T1000 (cell line): ENCODE measurements at regions not wholly inside any gene's neighbourhood (a gene's known extent, or its start where the extent isn't known, plus 50 kb on each side); places are given as distances from the start of the nearest gene placed in this dataset.
A peak's percentile ranks its signal among the peaks of the same experiment; 100 is the strongest.

Source experiments
- DNase-seq: peaks from one replicate; lab custom pipeline; 2025; ENCODE audit warnings: mixed read lengths; lab: John Stamatoyannopoulos, UW

DNA sequence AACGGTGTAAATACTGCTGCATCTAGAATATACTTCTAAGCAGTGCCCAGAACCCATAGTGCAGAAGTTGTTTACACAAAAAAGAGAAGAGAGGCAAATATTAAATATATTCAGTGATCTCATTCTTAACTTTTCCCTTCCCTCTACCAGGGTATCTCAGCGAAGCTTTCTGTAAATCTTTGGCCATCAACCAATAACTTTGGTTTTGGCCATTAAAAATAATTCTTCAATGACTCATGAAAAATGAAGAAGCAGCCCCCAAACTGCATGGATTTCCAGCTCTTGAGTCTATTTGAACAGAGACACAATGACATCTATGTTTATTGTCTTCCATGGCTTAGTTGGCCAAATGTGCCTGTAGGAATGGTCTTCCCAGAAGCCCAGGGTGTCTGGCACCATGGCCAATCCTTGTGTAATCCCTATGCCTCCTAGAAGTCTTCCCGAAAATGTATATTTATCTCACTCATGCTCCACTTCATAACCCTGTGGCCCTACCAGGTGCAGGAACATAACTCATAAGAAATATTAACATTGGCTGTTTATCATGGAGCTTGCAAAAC, 646.6 kb downstream of the TOX3 start:
- DNase-seq = no peak

DNA sequence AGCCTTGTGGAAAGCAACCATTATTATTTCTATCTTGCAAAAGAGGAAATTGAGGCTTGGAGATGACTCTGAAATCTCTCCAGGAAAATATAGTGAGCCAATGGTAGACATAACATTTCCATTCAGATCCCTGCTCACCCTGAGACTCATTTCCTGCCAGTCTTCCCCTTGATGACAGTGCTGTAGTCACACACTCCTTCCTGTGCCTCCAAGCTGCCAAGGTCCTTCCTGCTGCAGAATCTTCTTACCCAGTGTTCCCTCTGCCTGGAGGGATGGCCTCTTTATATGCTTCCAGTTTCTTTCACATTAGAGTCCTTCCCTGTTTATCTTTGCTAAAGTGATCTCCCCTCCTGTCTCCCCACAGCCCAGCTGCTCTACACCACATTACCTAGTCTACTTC, 648.1 kb downstream of the TOX3 start:
- DNase-seq = no peak

- no peak for DNase-seq
These were observed 650.9 kb downstream of the TOX3 start for GRCh38 chr16:51896013-51896412.

DNA sequence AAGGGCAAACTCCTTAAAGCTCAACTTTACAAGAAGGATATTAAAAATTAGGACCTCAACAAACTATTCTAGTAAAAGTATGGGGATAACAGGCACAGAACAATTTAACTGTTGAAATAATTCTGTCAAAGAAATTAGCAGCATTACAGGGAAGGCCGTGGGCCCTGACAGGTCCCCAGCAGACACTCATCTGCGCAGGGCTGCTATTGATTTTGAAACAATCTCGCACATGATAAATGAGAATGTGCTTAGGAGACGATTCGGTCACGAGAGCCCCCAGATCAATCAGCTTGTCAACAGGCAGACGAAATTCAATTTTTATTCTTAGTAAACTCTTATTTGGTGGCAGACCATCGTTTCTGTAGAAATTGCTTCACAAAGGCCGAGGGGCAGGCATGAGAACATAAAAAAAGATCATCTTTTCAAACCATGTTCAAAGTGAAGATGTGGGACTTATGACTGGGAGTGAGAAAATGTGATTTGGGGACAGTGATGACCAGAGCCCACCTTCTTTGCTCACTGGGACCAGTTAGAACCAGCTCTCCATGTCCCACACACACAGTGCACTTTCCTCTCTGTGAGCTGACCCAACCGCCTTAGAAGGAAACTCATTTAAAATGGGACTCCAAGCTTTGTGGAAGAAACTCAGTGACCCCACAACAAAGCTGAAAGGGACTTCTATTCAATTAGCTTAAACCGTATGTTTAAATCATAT, 654.5 kb downstream of the TOX3 start:
- DNase-seq = no peak

DNA sequence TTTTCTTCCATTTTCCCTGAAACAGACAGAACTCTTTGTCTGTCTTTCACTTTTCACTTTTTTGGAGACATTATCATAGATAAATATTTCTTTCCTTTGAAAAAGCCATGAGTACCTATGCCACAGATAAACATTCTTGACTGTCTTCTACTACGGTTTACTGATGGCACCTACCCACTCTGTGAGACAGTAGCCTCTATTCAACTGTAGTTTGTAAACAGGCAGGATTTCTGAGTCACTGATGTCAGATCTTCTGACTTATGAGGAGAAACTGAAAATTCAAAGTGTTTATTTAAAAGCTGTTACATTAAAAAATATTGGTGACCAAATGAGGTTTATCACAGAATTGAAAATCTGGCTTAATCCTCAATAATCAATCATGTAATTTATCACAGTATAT, 658.4 kb downstream of the TOX3 start:
- DNase-seq = no peak

- DNase-seq = peak; percentile 24
These were observed 658.9 kb downstream of the TOX3 start for GRCh38 chr16:51888016-51888415.

DNA sequence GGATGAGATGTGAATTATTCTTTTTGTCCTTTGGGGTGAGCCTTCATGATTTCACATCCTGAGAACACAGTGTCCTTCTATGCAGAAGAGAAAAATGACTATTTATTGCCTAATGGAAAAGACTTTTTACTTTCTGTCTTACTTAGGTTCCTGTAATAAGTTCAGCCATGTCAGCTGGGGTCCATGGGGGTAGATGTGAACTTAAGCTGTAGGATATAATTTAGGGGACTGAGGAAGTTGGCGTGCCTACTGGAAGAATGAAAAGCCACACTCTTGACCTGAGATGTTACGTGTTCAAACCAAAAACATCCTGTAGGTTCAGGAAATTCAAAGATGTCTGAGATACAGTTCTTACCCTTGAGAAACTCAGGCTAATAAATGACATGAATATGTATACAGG, 660.5 kb downstream of the TOX3 start:
- no peak for DNase-seq

DNA sequence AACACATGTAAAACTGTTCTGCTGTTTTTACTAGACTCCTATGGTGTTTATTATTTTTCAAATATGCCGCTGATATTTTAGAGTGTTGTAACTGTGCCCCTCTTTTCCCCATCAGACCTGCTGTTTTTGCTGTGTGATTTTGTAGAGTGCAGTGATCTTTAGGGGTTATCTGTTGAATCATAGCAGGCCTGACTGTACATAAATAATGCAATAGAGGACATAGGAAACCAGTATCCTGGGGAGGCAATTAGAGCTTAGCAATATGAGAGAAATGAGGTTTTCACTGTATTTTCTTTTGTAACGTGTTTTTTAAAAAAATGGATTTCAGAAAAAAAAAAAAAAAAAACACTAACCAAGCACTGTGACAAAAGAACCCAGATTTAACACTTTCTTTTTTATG, 662.2 kb downstream of the TOX3 start:
- DNase-seq = no peak

DNA sequence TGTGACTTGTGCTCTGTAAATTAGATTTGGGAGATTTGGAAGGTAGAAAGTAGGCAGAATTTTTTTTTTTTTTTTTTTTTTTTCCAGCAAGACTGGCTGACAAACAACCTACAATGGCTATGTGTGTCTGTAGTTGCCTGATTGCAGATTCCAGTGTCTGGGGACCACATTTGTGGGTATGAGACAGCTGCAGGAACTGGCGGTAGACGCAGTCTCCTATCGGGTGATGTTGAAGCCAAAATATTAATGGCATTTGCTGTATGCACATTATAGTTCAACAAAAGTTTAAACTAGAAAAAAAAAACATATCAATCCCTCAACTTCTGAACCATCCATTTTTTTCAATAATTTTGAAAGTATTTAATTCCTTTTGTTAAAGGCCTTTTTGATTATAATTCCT, 665.2 kb downstream of the TOX3 start:
- DNase-seq = no peak

GRCh38 chr16:51880776-51881175, 666.2 kb downstream of the TOX3 start:
- no peak for DNase-seq

GRCh38 chr16:51877686-51878085, 669.3 kb downstream of the TOX3 start:
- DNase-seq = no peak

DNA sequence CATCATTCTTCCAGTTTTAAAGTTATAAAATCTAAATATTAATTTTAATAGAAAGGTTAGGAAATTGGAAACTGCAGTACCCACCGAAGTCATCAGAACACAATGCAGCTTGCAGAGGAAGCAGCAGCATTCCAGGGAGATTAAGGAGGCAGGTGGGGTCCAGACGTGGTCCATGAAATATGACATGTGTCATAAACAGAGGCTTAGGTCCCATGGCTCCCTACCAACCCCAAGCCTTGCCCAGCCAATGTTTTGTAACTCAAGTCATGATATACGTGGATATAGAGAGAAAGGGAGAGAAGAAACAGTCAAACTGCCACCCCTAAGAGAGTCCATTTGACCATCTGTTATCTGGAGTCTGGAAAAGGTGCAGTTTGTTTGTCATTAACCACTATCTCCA, 670.0 kb downstream of the TOX3 start:
- DNase-seq = no peak

DNA sequence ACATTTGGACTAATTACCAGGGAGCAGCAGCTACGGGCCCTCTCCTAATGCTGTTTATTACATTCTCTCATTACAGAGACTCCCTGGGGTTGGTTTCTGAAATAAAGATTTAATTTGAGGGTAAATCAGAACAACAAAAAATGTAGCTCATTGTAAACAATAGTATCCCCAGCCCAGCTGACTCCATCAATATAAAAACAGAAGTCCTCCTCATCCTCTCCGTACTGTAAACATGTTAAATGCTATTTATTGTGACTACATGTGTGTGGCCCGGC, 670.4 kb downstream of the TOX3 start:
- no peak for DNase-seq

DNA sequence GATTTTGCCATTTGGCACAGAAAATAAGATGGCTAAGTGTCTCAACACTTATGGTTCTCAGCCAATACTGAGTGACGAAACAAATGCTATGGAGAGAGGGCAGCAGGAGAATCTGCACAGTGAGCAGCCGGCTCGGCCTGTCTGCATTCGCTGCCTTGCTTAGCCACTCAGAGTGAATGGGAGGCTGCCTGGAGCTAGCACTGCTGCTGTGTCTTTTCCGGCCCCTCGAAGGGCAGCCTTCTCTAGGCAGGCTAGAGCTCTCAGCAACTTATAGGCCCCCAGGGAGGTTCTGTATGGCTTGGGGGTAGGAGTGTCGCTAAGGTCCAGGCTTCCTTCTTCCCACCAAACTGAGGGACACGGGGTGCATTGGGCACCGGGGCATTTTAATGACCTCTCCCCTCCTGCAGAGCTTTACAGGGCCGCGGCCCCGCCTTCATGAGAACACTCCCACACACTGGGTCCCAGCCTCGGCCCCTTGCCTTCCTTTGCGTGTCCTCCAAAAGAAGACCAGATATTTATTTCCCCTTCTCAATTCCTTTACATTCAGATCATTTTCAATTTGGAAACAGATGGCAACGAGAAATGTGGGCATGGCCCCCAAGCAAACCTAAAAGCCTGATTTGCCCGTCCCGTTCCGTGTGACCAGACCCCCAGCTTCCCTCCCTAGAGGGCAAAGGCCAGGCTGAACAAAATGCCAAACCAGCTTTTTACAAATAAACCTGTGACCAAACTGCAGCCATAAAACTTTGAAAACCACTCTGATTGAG, 670.9 kb downstream of the TOX3 start:
- no peak for DNase-seq

DNA sequence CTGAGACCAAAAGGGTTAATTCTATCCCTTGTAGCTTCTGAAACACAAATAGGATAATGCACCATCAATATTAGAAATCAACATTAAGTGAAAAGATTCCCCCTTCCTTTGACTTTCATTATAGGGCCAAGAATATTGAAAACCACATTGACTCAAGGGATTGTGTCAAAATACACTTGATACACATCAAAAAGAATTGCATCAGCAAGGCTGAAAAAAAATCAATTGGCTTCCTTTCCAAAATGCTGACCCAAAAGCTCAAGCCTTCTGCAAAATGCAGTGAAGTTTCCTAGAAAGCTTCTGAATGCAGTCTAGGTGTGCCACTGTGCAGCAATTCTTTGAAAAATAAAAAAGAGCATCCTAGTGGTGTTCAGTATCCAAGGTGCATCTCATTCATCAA, 674.4 kb downstream of the TOX3 start:
- no peak for DNase-seq

GRCh38 chr16:51870296-51870854, 676.6 kb downstream of the TOX3 start:
- no peak for DNase-seq

DNA sequence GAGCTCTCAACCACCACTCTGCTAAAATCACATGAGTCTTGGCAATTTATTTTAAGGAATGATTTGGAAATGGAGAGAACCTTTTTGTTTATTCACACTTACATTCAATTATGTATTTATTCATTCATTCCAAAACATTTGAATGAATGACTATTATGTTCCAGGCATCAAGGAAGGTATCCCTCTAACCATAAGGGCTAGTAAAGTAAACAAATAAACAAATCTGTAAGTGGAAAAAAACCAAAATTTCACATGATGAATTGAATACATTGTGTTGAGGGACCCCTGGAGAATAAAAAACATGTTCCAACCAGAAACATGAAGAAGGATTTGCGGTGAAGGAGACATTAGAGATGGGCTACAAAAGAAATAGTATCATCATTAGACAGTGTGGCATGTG, 677.8 kb downstream of the TOX3 start:
- no peak for DNase-seq

DNA sequence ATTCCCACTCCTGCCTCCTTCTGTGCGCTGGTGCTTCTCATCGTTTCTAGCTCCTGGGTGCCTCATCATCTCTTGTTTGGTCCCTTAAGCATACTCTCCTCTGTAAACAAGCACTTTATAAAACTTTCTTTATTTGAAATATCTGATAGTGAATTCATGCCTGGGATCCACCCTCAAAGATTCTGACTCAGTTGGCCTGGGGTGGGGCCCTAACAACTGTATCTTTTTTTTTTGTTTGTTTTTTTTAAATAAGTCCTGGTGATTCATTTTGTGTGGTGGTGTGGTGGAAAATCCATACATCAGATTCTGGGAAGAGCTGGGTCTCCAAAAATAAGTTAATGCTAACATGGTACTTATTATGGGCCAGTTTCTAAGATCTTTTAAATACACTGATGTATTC, 678.3 kb downstream of the TOX3 start:
- no peak for DNase-seq

DNA sequence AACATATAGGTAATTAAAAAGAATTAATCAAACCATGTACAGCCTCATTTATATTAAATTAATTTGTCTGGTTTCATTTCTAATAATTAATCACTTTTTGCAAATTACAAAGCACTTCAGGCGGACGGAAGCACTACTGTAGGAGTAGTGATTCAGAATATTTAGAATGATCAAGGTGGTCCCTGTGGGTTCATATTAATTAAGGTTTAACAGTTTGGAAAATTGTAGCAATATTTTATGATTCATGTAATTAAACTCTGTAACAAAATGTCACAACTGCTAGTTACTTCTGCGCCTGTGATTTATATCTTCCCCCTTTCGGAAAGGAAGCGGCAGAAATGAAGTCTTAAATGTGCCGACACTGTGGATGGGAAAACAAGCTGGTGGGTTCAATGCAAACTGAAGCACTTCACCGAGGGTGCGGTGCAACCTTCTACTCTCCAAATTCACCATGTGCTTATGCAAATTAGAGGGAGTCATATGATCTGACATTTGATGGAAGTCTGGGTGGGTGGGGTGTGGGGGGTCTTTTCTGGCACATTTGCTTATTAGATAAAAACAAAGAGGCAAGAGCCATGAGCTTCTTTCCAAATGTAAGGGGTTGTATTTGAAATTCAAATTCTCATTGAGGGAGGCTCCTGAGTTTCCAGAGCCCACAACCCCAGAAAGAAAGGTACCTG, 679.4 kb downstream of the TOX3 start:
- no peak for DNase-seq

GRCh38 chr16:51864575-51864974, 682.4 kb downstream of the TOX3 start:
- no peak for DNase-seq

DNA sequence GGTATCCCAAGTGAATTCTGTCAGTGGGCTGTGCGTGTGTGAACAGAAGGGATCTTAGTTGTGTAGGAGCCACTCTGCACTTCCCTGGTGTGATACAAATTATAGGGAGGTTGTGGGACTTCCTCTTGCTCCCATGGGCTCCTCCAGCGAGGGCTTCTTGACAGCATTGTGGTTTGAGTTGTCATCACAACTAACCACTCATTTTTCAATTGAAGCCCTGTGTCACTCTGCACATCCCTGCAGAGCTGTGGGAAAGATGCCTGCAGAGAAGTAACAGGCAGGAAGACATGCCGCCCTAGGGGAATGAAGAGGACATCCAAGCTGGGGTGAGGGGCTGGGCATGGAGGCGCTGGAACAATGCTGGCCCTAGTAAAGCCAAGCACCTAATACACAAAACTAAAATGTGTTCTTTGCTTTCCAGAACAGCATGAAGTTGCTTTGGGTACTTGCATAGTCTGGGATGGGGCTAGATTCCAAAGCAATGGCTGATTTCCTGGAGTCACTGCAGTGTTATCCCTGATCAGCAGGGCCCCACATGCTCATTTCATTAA, 692.5 kb downstream of the TOX3 start:
- DNase-seq = no peak

GRCh38 chr16:51853586-51853985, 693.4 kb downstream of the TOX3 start:
- no peak for DNase-seq

- no peak for DNase-seq
These were observed 694.1 kb downstream of the TOX3 start for GRCh38 chr16:51852892-51853291.
